WTC11 (cell line): ENCODE measurements at regions not wholly inside any gene's neighbourhood (a gene's known extent, or its start where the extent isn't known, plus 50 kb on each side); places are given as distances from the start of the nearest gene placed in this dataset.

ENCODE experiments used
- ATAC-seq: fragments of 200-7000 bp; cut with Tn5 transposase; 2 replicates; pipeline ENCODE4 v1.10.0; 2021; ENCODE audit warnings: mild to moderate bottlenecking, moderate library complexity
- CTCF ChIA-PET: fragments of 300-600 bp; sonication (Branson Sonifier 250); formaldehyde crosslinking; loops from one replicate; lab custom pipeline; 2021; ENCODE audit warnings: antibody characterized with exemption; lab: Charles Lee
- POLR2A ChIA-PET: fragments of 350-600 bp; sonication (Branson Sonifier 250); formaldehyde crosslinking; loops from one replicate; lab custom pipeline; 2021; ENCODE audit warnings: antibody characterized with exemption; lab: Charles Lee
- DNase-seq: peaks from one replicate; pipeline ENCODE4 v3.0.0; 2021; ENCODE audit warnings: low spot score
- H3K27ac Mint-ChIP-seq: 2 replicates; pipeline ENCODE4 v1.8.0; 2021; ENCODE audit warnings: mixed read lengths
- H3K27me3 Mint-ChIP-seq: 2 replicates; pipeline ENCODE4 v1.8.0; 2021; ENCODE audit warnings: low read depth, mild to moderate bottlenecking, moderate library complexity, mixed read lengths
- H3K36me3 Mint-ChIP-seq: 2 replicates; pipeline ENCODE4 v1.8.0; 2021; ENCODE audit warnings: mixed read lengths
- H3K4me1 Mint-ChIP-seq: 2 replicates; pipeline ENCODE4 v1.8.0; 2022; ENCODE audit warnings: mixed read lengths
- H3K4me3 Mint-ChIP-seq: 2 replicates; pipeline ENCODE4 v1.8.0; 2021; ENCODE audit warnings: mild to moderate bottlenecking, moderate library complexity, mixed read lengths
- H3K9me3 Mint-ChIP-seq: 2 replicates; pipeline ENCODE4 v1.8.0; 2021; ENCODE audit warnings: mixed read lengths
- ATF1 ChIP-seq: sonication (generic); formaldehyde crosslinking; IDR thresholded peaks from 2 replicates; pipeline ENCODE4 v1.8.1; 2023; ENCODE audit warnings: mild to moderate bottlenecking, moderate library complexity, missing genetic modification reagents
- CREM ChIP-seq: sonication (generic); formaldehyde crosslinking; IDR thresholded peaks from 2 replicates; pipeline ENCODE4 v1.8.1; 2022; ENCODE audit warnings: mild to moderate bottlenecking, missing genetic modification reagents, moderate library complexity
- ETV6 ChIP-seq: sonication (generic); formaldehyde crosslinking; IDR thresholded peaks from 2 replicates; pipeline ENCODE4 v1.8.1; 2022; ENCODE audit warnings: mild to moderate bottlenecking, missing genetic modification reagents
- GABPB1 ChIP-seq: sonication (generic); formaldehyde crosslinking; IDR thresholded peaks from 2 replicates; pipeline ENCODE4 v1.8.1; 2023; ENCODE audit warnings: mild to moderate bottlenecking, missing genetic modification reagents
- MXD4 ChIP-seq: fragments of 250-450 bp; sonication (Bioruptor Pico); IDR thresholded peaks from 2 replicates; pipeline ENCODE4 v1.8.0; 2021; ENCODE audit warnings: mild to moderate bottlenecking, moderate library complexity, borderline replicate concordance
- PRRX2 ChIP-seq: fragments of 250-450 bp; sonication (Bioruptor Pico); IDR thresholded peaks from 2 replicates; pipeline ENCODE4 v1.8.0; 2021; ENCODE audit warnings: mild to moderate bottlenecking
- RELA ChIP-seq: sonication (generic); formaldehyde crosslinking; IDR thresholded peaks from 2 replicates; pipeline ENCODE4 v1.8.1; 2022; ENCODE audit warnings: missing genetic modification reagents, mild to moderate bottlenecking, borderline replicate concordance
- RORB ChIP-seq: fragments of 250-450 bp; sonication (Bioruptor Pico); IDR thresholded peaks from 2 replicates; pipeline ENCODE4 v1.9.0; 2021; ENCODE audit warnings: mild to moderate bottlenecking
- SMAD4 ChIP-seq: sonication (generic); formaldehyde crosslinking; IDR thresholded peaks from 2 replicates; pipeline ENCODE4 v1.8.0; 2022; ENCODE audit warnings: mild to moderate bottlenecking, missing genetic modification reagents
- SP1 ChIP-seq: sonication (generic); formaldehyde crosslinking; conservative IDR thresholded peaks from 2 replicates; pipeline ENCODE4 v1.8.1; 2022; ENCODE audit warnings: missing genetic modification reagents
- TCF7 ChIP-seq: sonication (generic); formaldehyde crosslinking; IDR thresholded peaks from 2 replicates; pipeline ENCODE4 v1.8.0; 2022; ENCODE audit warnings: mild to moderate bottlenecking, low read depth, missing genetic modification reagents, moderate library complexity
- ZNF416 ChIP-seq: fragments of 250-450 bp; sonication (Bioruptor Pico); IDR thresholded peaks from 2 replicates; pipeline ENCODE4 v1.9.0; 2021; ENCODE audit warnings: mild to moderate bottlenecking, inconsistent platforms
- TF ChIP-seq, protein P1 (sequence below): sonication (generic); formaldehyde crosslinking; IDR thresholded peaks from 2 replicates; pipeline ENCODE4 v1.8.1; 2023; ENCODE audit warnings: mild to moderate bottlenecking, missing genetic modification reagents, borderline replicate concordance
- TF ChIP-seq, protein P2 (sequence below): sonication (generic); formaldehyde crosslinking; IDR thresholded peaks from 2 replicates; pipeline ENCODE4 v1.8.0; 2022; ENCODE audit warnings: mild to moderate bottlenecking, missing genetic modification reagents
- TF ChIP-seq, protein P3 (sequence below): sonication (generic); formaldehyde crosslinking; IDR thresholded peaks from 2 replicates; pipeline ENCODE4 v1.8.0; 2023; ENCODE audit warnings: mild to moderate bottlenecking, missing genetic modification reagents
- TF ChIP-seq, protein P4 (sequence below): sonication (generic); formaldehyde crosslinking; IDR thresholded peaks from 2 replicates; pipeline ENCODE4 v1.8.1; 2023; ENCODE audit warnings: mild to moderate bottlenecking, missing genetic modification reagents
- TF ChIP-seq, protein P5 (sequence below): sonication (generic); formaldehyde crosslinking; IDR thresholded peaks from 2 replicates; pipeline ENCODE4 v1.8.1; 2023; ENCODE audit warnings: mild to moderate bottlenecking, missing genetic modification reagents, moderate library complexity
- TF ChIP-seq, protein P6 (sequence below): fragments of 250-450 bp; sonication (Bioruptor Pico); IDR thresholded peaks from 2 replicates; pipeline ENCODE4 v1.9.0; 2021; ENCODE audit warnings: mild to moderate bottlenecking

DNA sequence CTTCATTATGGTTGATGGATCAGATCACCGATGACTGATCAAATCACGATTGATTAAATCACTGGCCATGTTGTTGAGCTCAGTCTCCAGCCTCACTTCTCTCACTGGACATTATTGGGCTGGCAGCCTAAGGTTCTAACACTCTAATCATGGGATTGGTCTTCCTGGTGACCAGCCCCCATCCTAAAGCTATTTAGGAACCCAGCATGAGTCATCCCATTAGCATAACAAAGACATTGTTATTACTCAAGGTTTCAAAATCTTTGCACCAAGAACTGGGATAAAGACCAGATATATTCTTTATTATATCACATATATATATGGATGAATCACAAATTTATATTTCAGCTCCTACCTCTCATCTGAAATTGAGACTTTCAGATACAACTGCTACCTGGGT lies 272.1 kb upstream of the IL12B start:
- ATAC-seq: no peak
- TF ChIP-seq, protein P1, sequence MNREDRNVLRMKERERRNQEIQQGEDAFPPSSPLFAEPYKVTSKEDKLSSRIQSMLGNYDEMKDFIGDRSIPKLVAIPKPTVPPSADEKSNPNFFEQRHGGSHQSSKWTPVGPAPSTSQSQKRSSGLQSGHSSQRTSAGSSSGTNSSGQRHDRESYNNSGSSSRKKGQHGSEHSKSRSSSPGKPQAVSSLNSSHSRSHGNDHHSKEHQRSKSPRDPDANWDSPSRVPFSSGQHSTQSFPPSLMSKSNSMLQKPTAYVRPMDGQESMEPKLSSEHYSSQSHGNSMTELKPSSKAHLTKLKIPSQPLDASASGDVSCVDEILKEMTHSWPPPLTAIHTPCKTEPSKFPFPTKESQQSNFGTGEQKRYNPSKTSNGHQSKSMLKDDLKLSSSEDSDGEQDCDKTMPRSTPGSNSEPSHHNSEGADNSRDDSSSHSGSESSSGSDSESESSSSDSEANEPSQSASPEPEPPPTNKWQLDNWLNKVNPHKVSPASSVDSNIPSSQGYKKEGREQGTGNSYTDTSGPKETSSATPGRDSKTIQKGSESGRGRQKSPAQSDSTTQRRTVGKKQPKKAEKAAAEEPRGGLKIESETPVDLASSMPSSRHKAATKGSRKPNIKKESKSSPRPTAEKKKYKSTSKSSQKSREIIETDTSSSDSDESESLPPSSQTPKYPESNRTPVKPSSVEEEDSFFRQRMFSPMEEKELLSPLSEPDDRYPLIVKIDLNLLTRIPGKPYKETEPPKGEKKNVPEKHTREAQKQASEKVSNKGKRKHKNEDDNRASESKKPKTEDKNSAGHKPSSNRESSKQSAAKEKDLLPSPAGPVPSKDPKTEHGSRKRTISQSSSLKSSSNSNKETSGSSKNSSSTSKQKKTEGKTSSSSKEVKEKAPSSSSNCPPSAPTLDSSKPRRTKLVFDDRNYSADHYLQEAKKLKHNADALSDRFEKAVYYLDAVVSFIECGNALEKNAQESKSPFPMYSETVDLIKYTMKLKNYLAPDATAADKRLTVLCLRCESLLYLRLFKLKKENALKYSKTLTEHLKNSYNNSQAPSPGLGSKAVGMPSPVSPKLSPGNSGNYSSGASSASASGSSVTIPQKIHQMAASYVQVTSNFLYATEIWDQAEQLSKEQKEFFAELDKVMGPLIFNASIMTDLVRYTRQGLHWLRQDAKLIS: no peak
- no peak for TF ChIP-seq ATF1
- TF ChIP-seq, protein P2, sequence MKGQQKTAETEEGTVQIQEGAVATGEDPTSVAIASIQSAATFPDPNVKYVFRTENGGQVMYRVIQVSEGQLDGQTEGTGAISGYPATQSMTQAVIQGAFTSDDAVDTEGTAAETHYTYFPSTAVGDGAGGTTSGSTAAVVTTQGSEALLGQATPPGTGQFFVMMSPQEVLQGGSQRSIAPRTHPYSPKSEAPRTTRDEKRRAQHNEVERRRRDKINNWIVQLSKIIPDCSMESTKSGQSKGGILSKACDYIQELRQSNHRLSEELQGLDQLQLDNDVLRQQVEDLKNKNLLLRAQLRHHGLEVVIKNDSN (CRISPR knock-in tag): no peak
- Mint-ChIP-seq H3K4me3 (no peak overlapping the region), H3K9me3 (peaks cover 55% of the 10 kb centered on the region), H3K27me3 (peaks cover 3% of the 10 kb centered on the region; the same call in 1 of the 2 replicates), H3K4me1 (peaks cover 3% of the 10 kb centered on the region; the same call in 1 of the 2 replicates), H3K36me3 (peaks cover 30% of the 10 kb centered on the region), H3K27ac (no peak overlapping the region)
- CTCF ChIA-PET: no interaction called here
- POLR2A ChIA-PET: no interaction called here
- no peak for DNase-seq

DNA sequence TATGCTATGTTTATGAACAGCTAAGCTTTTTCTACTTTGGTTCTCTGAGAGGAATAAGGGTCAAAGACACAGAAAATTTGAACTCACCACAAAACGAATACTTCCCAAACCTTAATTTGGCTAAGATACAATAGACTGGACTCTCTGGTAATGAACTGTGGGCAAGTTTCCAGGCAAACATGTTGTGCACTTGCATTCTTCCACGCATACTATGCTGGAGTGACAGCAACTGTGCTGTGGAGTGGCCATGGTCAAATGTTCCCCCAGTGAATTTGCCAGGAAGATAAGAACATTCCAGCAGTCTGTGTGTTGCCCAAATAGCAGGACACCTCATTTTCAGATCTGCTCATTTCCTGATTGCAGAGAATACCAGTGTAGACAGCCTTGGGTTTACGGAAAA lies 275.3 kb upstream of the IL12B start:
- Mint-ChIP-seq H3K4me3 (no peak overlapping the region), H3K27ac (no peak overlapping the region), H3K36me3 (peaks cover 22% of the 10 kb centered on the region), H3K9me3 (peaks cover 33% of the 10 kb centered on the region), H3K27me3 (peaks cover 3% of the 10 kb centered on the region; the same call in 1 of the 2 replicates), H3K4me1 (peaks cover 1% of the 10 kb centered on the region)
- POLR2A ChIA-PET: no interaction called here
- ATAC-seq: no peak
- no peak for DNase-seq
- CTCF ChIA-PET: no interaction called here
- TF ChIP-seq RELA (CRISPR knock-in tag) (no peak), PRRX2 (CRISPR knock-in tag) (no peak), CREM (no peak), SP1 (CRISPR knock-in tag) (no peak), TCF7 (CRISPR knock-in tag) (no peak), MXD4 (no peak), RORB (no peak), SMAD4 (CRISPR knock-in tag) (no peak), ZNF416 (CRISPR knock-in tag) (no peak), ETV6 (CRISPR knock-in tag) (no peak), GABPB1 (CRISPR knock-in tag) (no peak)
- TF ChIP-seq, protein P1: no peak
- TF ChIP-seq, protein P3, sequence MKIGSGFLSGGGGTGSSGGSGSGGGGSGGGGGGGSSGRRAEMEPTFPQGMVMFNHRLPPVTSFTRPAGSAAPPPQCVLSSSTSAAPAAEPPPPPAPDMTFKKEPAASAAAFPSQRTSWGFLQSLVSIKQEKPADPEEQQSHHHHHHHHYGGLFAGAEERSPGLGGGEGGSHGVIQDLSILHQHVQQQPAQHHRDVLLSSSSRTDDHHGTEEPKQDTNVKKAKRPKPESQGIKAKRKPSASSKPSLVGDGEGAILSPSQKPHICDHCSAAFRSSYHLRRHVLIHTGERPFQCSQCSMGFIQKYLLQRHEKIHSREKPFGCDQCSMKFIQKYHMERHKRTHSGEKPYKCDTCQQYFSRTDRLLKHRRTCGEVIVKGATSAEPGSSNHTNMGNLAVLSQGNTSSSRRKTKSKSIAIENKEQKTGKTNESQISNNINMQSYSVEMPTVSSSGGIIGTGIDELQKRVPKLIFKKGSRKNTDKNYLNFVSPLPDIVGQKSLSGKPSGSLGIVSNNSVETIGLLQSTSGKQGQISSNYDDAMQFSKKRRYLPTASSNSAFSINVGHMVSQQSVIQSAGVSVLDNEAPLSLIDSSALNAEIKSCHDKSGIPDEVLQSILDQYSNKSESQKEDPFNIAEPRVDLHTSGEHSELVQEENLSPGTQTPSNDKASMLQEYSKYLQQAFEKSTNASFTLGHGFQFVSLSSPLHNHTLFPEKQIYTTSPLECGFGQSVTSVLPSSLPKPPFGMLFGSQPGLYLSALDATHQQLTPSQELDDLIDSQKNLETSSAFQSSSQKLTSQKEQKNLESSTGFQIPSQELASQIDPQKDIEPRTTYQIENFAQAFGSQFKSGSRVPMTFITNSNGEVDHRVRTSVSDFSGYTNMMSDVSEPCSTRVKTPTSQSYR: no peak
- TF ChIP-seq, protein P4, sequence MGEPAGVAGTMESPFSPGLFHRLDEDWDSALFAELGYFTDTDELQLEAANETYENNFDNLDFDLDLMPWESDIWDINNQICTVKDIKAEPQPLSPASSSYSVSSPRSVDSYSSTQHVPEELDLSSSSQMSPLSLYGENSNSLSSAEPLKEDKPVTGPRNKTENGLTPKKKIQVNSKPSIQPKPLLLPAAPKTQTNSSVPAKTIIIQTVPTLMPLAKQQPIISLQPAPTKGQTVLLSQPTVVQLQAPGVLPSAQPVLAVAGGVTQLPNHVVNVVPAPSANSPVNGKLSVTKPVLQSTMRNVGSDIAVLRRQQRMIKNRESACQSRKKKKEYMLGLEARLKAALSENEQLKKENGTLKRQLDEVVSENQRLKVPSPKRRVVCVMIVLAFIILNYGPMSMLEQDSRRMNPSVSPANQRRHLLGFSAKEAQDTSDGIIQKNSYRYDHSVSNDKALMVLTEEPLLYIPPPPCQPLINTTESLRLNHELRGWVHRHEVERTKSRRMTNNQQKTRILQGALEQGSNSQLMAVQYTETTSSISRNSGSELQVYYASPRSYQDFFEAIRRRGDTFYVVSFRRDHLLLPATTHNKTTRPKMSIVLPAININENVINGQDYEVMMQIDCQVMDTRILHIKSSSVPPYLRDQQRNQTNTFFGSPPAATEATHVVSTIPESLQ: no peak
- TF ChIP-seq, protein P5, sequence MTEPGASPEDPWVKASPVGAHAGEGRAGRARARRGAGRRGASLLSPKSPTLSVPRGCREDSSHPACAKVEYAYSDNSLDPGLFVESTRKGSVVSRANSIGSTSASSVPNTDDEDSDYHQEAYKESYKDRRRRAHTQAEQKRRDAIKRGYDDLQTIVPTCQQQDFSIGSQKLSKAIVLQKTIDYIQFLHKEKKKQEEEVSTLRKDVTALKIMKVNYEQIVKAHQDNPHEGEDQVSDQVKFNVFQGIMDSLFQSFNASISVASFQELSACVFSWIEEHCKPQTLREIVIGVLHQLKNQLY (CRISPR knock-in tag): no peak
- TF ChIP-seq, protein P6, sequence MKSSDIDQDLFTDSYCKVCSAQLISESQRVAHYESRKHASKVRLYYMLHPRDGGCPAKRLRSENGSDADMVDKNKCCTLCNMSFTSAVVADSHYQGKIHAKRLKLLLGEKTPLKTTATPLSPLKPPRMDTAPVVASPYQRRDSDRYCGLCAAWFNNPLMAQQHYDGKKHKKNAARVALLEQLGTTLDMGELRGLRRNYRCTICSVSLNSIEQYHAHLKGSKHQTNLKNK (CRISPR knock-in tag): no peak
